PC-3 (cell line): ENCODE measurements at regions not wholly inside any gene's neighbourhood (a gene's known extent, or its start where the extent isn't known, plus 50 kb on each side); places are given as distances from the start of the nearest gene placed in this dataset.

Experiments used
- ATAC-seq: fragments of 200-7000 bp; cut with Tn5 transposase; 2 replicates; pipeline ENCODE4 v1.9.1; 2020; ENCODE audit warnings: mild to moderate bottlenecking, moderate library complexity
- BruUV-seq: library from RNA; stranded (reverse); fragments of 400-500 nt; replicated peaks from 2 replicates; lab custom pipeline; 2021; lab: Mats Ljungman, UMichigan
- CTCF ChIA-PET: fragments of 300-600 bp; sonication (Branson Sonifier 250); formaldehyde crosslinking; loops from one replicate; lab custom pipeline; 2022; ENCODE audit warnings: antibody characterized with exemption; lab: Charles Lee
- POLR2A ChIA-PET: fragments of 300-600 bp; sonication (Branson Sonifier 250); formaldehyde crosslinking; loops from one replicate; lab custom pipeline; 2022; ENCODE audit warnings: antibody characterized with exemption; ENCODE audit not compliant: unreplicated experiment; lab: Charles Lee
- DNase-seq: peaks from one replicate; pipeline ENCODE4 v3.0.0-alpha.2; 2015
- H2AFZ ChIP-seq: fragments of 300-600 bp; sonication (generic); 2 replicates; pipeline ENCODE4 v1.6.0; 2016; ENCODE audit warnings: antibody characterized with exemption, low read length
- H3F3A ChIP-seq: fragments of 300-600 bp; sonication (generic); one replicate; pipeline ENCODE4 v1.6.0; 2017; ENCODE audit warnings: antibody characterized with exemption, low read length, control low read depth, mild to moderate bottlenecking; ENCODE audit not compliant: unreplicated experiment
- H3K27ac ChIP-seq: fragments of 300-600 bp; sonication (generic); 2 replicates; pipeline ENCODE4 v1.5.1; 2016; ENCODE audit warnings: mild to moderate bottlenecking, low read length
- H3K27me3 ChIP-seq: fragments of 300-600 bp; sonication (generic); 2 replicates; pipeline ENCODE4 v1.6.1; 2016; ENCODE audit warnings: low read length, mixed read lengths
- H3K36me3 ChIP-seq: fragments of 300-600 bp; sonication (generic); 2 replicates; pipeline ENCODE4 v1.6.1; 2016; ENCODE audit warnings: low read depth, mixed run types, low read length, mixed read lengths
- H3K4me1 ChIP-seq: fragments of 300-600 bp; sonication (generic); 2 replicates; pipeline ENCODE4 v1.5.1; 2016; ENCODE audit warnings: low read length; ENCODE audit not compliant: insufficient read depth
- H3K4me2 ChIP-seq: fragments of 300-600 bp; sonication (generic); 2 replicates; pipeline ENCODE4 v1.6.0; 2016; ENCODE audit warnings: low read length
- H3K4me3 ChIP-seq: fragments of 300-600 bp; sonication (generic); 2 replicates; pipeline ENCODE4 v1.5.1; 2016; ENCODE audit warnings: mild to moderate bottlenecking, low read length, mixed read lengths
- H3K79me2 ChIP-seq: fragments of 300-600 bp; sonication (generic); 2 replicates; pipeline ENCODE4 v1.6.1; 2017; ENCODE audit warnings: low read length, mixed read lengths
- H3K9ac ChIP-seq: fragments of 300-600 bp; sonication (generic); 2 replicates; pipeline ENCODE4 v1.6.0; 2016; ENCODE audit warnings: mild to moderate bottlenecking, low read length
- H3K9me2 ChIP-seq: fragments of 300-600 bp; sonication (generic); replicated peaks from 2 replicates; pipeline ENCODE4 v1.6.1; 2016; ENCODE audit warnings: mixed run types, low read length, mixed read lengths
- H3K9me3 ChIP-seq: fragments of 300-600 bp; sonication (generic); 2 replicates; pipeline ENCODE4 v1.6.1; 2016; ENCODE audit warnings: low read length, mixed read lengths
- H4K20me1 ChIP-seq: fragments of 300-600 bp; sonication (generic); 2 replicates; pipeline ENCODE4 v1.6.1; 2016; ENCODE audit warnings: low read length, mixed read lengths
- EZH2 ChIP-seq: fragments of 300-600 bp; sonication (generic); IDR thresholded peaks from one replicate; pipeline ENCODE4 v1.6.1; 2017; ENCODE audit warnings: antibody characterized with exemption, mild to moderate bottlenecking, low read length; ENCODE audit not compliant: unreplicated experiment
- EZH2phosphoT487 ChIP-seq: fragments of 300-600 bp; sonication (generic); IDR thresholded peaks from 2 replicates; pipeline ENCODE4 v1.6.1; 2018; ENCODE audit warnings: mild to moderate bottlenecking, antibody characterized with exemption, low read length, borderline replicate concordance
- intact Hi-C: fragments of 100-400 bp; cut with micrococcal nuclease; formaldehyde crosslinking; loops from 2 replicates; pipeline ENCODE4 v1.9.0; 2023
- TF ChIP-seq, protein P1 (sequence below): fragments of 300-600 bp; sonication (generic); conservative IDR thresholded peaks from 2 replicates; pipeline ENCODE4 v1.5.1; 2017; ENCODE audit warnings: antibody characterized with exemption, low read depth, mild to moderate bottlenecking, low read length

GRCh38 chr1:4153571-4153970, 253.5 kb upstream of the C1orf174 start:
- Histone ChIP-seq H3K36me3 (no peaks in the 10 kb centered on the region), H2AFZ (no peak overlapping the region), H3K27ac (no peak overlapping the region), H3K4me1 (no peaks in the 10 kb centered on the region), H3K79me2 (no peaks in the 10 kb centered on the region), H3K9me3 (no peaks in the 10 kb centered on the region), H3K27me3 (peaks cover 75% of the 10 kb centered on the region), H3K9ac (no peak overlapping the region), H3K4me3 (no peak overlapping the region), H3K4me2 (no peak overlapping the region), H3F3A (no peaks in the 10 kb centered on the region), H3K9me2 (no peaks in the 10 kb centered on the region), H4K20me1 (no peaks in the 10 kb centered on the region)
- intact Hi-C loops = no loop called here
- ChIA-PET CTCF (no interaction called here), POLR2A (no interaction called here)
- ATAC-seq (no peak), DNase-seq (no peak)
- TF ChIP-seq EZH2 = no peak
- no peak for TF ChIP-seq EZH2phosphoT487
- TF ChIP-seq, protein P1, sequence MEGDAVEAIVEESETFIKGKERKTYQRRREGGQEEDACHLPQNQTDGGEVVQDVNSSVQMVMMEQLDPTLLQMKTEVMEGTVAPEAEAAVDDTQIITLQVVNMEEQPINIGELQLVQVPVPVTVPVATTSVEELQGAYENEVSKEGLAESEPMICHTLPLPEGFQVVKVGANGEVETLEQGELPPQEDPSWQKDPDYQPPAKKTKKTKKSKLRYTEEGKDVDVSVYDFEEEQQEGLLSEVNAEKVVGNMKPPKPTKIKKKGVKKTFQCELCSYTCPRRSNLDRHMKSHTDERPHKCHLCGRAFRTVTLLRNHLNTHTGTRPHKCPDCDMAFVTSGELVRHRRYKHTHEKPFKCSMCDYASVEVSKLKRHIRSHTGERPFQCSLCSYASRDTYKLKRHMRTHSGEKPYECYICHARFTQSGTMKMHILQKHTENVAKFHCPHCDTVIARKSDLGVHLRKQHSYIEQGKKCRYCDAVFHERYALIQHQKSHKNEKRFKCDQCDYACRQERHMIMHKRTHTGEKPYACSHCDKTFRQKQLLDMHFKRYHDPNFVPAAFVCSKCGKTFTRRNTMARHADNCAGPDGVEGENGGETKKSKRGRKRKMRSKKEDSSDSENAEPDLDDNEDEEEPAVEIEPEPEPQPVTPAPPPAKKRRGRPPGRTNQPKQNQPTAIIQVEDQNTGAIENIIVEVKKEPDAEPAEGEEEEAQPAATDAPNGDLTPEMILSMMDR = no peak
- no TSS peak for BruUV-seq

GRCh38 chr1:4156241-4156973, 256.3 kb upstream of the C1orf174 start:
- intact Hi-C loops = no loop called here
- peaks cover 74% of the 10 kb centered on the region for H3K27me3 ChIP-seq
- no peak overlapping the region for H3K4me3 ChIP-seq
- no peak overlapping the region for H3K27ac ChIP-seq
- no peaks in the 10 kb centered on the region for H3K79me2 ChIP-seq
- H3K4me1 ChIP-seq = no peaks in the 10 kb centered on the region
- H3K36me3 ChIP-seq = no peaks in the 10 kb centered on the region
- no peak overlapping the region for H2AFZ ChIP-seq
- H3K9me2 ChIP-seq = no peaks in the 10 kb centered on the region
- ATAC-seq (no peak), DNase-seq (no peak)
- BruUV-seq = no TSS peak
- no peak overlapping the region for H3K9ac ChIP-seq
- TF ChIP-seq, protein P1 = no peak
- TF ChIP-seq EZH2 (no peak), EZH2phosphoT487 (no peak)
- H4K20me1 ChIP-seq = no peaks in the 10 kb centered on the region
- ChIA-PET CTCF (no interaction called here), POLR2A (no interaction called here)
- no peaks in the 10 kb centered on the region for H3F3A ChIP-seq
- H3K9me3 ChIP-seq = no peaks in the 10 kb centered on the region
- H3K4me2 ChIP-seq = no peak overlapping the region

DNA sequence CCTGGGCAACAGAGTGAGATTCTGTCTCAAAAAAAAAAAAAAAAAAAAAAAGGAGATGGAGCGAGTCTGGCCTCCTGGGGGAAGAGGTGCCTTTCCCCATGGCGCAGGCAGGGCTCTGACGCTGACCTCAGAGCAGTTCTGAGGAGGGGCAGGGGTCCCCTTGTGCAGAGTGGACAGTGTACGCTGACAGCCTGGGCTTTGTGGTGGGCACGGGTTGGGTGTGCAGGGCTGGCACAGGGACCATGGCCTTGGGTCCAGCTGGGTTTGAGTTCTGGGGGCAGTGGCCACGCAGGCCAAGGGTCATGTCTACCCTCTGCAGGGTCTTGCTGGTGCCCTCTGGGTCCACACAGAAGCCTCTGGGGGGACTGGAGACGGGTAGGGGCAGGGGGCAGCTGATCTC, 260.1 kb upstream of the C1orf174 start:
- no peaks in the 10 kb centered on the region for H3K36me3 ChIP-seq
- DNase-seq = no peak
- TF ChIP-seq, protein P1 = no peak
- TF ChIP-seq EZH2phosphoT487 (no peak), EZH2 (no peak)
- H3K27ac ChIP-seq = no peak overlapping the region
- no peak for ATAC-seq
- no peaks in the 10 kb centered on the region for H3K9me2 ChIP-seq
- peaks cover 76% of the 10 kb centered on the region for H3K27me3 ChIP-seq
- intact Hi-C loops = no loop called here
- ChIA-PET POLR2A (no interaction called here), CTCF (no interaction called here)
- BruUV-seq = no TSS peak
- H3K4me2 ChIP-seq = no peak overlapping the region
- no peaks in the 10 kb centered on the region for H3K4me1 ChIP-seq
- H3K9me3 ChIP-seq = no peaks in the 10 kb centered on the region
- H3K79me2 ChIP-seq = no peaks in the 10 kb centered on the region
- no peak overlapping the region for H3K4me3 ChIP-seq
- no peaks in the 10 kb centered on the region for H4K20me1 ChIP-seq
- H3K9ac ChIP-seq = no peak overlapping the region
- H3F3A ChIP-seq = no peaks in the 10 kb centered on the region
- H2AFZ ChIP-seq = no peak overlapping the region
